CD4-positive, alpha-beta T cell treated with Interleukin-21 for 1 hour (primary cell): ENCODE measurements at regions not wholly inside any gene's neighbourhood (a gene's known extent, or its start where the extent isn't known, plus 50 kb on each side); places are given as distances from the start of the nearest gene placed in this dataset.
A peak's percentile ranks its signal among the peaks of the same experiment; 100 is the strongest.
"Not testable (repeated sequence)": the region's sequence is repeated elsewhere in the genome, so short reads cannot be mapped to it uniquely, and the experiment has no call there.

Experiments used
- DNase-seq: peaks from one replicate; pipeline ENCODE4 v3.0.0-alpha.2; 2020

DNA sequence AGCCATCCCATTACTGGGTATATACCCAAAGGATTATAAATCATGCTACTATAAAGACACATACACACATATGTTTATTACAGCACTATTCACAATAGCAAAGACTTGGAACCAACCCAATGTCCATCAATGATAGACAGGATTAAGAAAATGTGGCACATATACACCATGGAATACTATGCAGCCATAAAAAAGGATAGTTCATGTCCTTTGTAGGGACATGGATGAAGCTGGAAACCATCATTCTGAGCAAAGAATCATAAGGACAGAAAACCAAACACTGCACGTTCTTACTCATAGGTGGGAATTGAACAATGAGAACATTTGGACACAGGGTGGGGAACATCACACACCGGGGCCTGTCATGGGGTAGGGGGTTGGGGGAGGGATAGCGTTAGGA is 60.3 kb upstream of the NMU start:
- not testable (repeated sequence) for DNase-seq

DNA sequence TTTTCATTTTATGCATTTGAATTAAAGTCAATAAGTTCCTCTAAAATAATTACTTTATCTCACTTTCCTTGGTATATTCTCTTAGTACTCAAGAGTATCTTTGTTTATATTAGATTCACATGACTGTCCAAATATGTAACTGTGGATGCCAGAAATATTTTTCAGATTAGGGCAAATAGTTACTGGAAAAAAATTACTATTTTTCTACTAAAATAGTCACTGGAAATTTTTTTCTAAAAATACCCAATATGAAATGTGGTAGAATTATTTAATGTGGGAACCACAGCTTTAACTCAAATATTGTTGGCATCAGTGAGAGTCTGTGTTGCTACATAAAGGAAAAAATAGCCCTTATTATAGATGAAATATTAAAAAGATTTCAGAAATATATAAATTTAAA is 70.4 kb upstream of the NMU start:
- DNase-seq, result no peak

DNA sequence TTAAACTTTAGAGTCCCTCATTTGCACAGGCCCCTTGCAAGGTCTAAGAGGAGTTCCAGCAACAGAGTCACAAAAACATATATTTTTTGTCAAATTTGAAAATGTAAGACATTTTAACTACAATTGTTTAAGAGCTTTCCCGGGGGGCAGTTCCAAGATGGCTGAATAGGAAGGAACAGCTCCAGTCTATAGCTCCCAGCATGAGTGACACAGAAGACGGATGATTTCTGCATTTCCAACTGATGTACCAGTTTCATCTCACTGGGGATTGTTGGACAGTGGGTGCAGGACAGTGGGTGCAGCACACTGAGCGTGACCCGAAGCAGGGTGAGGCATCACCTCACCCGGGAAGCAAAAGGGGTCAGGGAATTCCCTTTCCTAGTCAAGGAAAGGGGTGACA is 71.4 kb upstream of the NMU start:
- DNase-seq, result no peak

DNA sequence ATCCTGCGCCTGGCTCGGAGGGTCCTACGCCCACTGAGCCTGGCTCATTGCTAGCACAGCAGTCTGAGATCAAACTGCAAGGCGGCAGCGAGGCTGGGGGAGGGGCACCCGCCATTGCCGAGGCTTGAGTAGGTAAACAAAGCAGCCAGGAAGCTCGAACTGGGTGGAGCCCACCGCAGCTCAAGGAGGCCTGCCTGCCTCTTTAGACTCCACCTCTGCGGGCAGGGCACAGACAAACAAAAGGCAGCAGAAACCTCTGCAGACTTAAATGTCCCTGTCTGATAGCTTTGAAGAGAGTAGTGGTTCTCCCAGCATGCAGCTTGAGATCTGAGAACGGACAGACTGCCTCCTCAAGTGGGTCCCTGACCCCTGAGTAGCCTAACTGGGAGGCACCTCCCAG is 71.9 kb upstream of the NMU start:
- peak; percentile 1 for DNase-seq

DNA sequence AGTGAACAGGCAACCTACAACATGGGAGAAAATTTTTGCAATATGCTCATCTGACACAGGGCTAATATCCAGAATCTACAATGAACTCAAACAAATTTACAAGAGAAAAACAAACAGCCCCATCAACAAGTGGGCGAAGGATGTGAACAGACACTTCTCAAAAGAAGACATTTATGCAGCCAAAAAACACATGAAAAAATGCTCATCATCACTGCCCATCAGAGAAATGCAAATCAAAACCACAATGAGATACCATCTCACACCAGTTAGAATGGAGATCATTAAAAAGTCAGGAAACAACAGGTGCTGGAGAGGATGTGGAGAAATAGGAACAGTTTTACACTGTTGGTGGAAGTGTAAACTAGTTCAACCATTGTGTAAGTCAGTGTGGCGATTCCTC is 76.7 kb upstream of the NMU start:
- not testable (repeated sequence) for DNase-seq

DNA sequence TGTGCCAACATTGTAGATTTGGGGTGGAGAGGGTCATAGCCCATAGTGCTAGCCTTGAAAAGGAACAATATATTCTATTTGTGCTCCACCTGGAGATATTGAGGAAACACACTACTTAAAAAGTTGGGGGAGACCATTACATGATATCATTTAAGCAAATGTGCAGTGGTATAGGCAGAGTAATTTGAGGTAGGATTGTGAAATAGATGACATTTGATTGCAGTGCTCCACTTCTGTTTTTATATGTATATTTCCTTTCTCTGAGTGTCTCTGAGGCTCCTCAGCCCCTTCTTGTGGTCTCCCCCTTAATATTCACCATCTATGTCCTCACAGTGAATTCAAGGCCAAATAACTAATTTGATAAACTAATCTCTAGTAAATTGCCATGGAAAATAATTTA is 85.6 kb upstream of the NMU start:
- no peak for DNase-seq

DNA sequence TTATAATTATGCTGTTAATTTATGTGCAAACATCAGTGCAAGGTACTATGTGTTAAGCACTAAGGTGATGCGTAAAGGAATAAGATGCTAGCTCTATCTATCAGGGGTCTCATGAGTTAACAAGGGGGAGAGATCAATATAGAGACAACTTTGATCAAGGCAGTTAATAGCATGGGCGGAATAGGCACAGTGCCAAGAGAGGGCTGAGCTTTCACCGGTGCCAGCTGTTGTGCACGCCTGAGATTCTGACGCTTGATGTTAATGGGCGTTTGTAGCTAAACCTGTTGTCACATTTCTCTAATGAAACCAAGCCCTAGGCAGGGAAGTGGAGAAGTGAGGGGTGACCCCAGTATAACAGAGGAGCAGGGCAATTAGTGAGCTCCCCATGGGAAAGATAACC is 86.0 kb upstream of the NMU start:
- DNase-seq, result no peak

DNA sequence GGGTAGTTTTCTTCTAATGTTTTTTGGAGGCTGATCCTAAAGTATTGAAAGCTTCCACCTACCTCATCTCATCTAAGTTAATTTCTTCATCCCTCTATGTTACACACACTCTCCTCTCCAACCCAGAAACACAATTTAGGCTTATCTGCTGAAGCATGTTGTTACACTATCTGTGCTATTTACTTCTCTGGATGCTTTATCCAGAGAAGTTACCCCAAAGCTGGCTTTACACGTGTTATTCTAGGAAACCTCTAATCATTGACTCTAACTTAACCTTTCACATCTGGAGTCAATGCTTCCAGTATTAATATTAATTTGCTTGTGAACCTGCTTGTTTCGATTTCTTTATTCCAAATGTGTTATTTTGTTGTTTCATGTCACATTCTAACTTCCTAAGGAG is 87.3 kb upstream of the NMU start:
- DNase-seq, result no peak

DNA sequence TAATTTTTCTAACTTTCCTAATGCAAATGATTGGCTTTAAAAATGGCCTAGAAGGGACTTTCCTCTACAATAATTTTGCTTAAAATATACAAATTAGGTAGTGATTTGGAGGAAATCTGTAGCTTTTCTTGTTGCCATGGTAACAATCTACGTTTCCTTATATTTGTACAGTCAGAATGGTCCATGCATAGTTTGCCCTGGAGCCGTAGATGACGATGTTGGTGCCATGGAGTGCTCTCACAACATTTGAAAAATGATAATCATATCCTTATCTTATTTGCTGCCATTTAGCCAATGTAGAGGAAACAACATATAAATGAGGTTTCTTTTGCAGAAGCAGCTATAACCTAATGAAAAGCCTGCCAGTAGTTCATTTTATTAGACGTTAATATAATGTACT is 89.0 kb upstream of the NMU start:
- DNase-seq, result no peak

DNA sequence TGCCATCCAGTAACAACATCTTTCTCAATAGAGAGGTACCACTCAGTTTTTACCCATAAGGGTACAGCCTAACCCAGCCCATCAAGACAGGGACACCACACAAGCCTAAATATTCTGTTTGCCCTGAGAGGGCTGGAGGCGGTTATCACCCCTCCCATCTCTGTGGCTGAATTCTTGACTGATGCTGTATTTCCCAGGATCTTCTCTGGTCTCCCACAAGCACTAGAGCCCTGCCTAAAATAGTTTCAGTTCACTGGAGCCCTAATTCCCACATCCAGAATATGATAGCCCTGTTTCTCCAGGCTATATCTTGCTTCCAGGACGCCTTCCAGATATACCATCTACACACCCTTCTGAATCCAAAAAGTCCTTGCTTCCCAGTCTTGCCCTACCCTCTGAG is 91.6 kb upstream of the NMU start:
- DNase-seq, result no peak

DNA sequence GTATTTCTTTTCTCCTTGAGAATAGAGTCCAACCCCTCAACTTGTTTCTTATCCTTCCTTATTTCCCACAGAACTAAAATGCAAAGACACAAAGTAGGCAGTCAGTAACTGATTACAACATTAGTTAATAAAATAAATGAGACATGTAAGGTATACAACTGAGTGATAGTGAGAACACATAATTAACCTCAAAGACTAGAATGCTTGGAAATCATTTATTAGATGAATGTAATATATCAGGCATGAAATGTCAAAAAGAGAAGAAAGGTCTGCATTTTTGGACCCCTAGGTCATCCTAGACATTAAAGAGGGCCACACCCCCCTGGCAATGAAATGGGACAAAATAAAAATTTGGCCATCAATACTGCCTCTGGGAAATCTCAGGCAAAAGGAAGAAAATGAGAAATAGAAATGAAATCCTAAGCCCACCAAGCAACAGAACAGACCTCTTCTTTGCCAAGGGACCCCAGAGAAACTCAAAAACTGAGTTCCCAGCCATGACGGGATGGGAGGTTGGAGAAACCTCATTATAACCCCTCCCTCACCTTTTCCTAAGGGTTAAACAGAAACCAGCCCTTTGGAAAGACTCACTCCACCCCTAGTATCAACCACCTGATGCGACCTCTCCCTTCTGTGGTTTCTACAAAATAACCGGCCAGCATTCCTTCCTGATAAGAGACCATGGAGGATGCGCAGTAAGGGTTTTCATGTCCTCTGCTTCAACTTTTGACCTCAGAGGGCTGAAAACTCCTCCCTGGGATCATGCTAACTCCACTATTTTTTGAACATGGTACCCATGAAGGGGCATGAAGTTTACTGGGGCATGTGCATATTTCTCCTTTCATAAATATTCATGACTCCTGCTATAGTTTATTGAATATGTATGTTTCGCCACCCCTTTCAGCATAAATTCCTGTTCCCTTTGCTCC is 90.0 kb upstream of the EXOC1L start:
- no peak for DNase-seq

DNA sequence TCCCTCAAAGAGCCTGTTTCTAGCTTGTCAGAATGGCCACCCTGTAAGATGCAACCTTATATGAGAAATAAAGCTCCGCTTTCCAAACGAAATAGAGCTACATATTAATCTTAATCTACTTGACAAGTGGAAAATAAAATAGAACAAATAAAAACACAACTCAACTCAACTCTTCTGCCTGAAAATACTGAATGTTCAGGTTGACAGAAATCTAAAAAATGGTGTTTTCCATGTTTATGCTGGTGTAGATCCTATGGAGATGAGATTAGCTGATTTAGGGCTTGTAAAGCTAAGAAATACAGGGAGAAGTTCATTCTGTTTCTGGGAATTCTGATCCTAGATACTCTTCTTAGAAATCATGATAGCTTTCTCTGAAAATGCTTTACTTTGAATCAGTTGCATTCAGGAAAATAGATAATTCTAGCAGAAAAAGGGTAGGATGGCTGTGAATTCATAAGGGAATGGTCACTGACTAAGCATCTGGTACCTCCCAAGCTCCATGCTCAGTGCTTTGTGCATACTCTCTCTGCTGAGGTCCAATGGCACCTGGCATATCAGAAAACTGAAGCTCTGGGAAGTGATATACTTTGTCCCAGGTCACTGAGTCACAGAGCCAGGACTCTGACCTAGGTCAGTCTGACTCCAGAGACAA is 89.2 kb upstream of the EXOC1L start:
- no peak for DNase-seq

DNA sequence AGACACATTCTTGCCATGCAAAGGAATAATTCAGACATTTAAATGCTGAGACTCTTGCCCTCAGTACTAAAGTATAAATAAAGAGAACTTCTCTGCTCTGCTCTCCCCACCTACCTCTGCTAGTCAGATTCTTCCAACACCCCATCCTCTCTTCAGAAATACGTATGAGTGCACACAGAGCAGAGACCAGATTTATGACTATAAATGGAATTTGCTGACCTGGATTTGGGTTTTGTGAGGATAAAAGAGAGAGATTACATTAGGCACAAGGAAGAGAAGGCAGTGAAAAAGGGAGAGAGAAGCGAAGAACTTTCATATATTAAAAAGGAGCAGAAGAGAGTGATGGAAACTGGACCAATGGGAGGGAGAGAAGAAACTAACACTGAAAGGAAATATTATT is 87.6 kb upstream of the EXOC1L start:
- DNase-seq, result no peak

DNA sequence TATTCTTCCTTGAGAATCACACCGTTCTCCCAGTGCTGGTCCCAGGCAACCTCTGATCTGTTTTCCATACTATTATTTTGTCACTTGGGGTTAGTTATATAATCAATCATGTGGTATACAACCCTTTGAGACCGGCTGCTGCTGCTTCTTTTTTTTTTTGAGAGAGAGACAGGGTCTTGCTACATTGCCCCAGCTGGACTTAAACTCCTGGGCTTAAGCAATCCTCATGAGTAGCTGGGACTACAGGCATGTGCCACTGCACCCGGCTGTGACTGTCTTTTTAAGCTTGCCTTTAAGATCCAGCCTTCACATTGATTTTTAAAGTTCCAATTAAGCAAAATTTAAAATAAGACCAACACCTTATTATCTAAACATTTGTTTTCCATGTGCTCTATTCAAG is 86.7 kb upstream of the EXOC1L start:
- no peak for DNase-seq

DNA sequence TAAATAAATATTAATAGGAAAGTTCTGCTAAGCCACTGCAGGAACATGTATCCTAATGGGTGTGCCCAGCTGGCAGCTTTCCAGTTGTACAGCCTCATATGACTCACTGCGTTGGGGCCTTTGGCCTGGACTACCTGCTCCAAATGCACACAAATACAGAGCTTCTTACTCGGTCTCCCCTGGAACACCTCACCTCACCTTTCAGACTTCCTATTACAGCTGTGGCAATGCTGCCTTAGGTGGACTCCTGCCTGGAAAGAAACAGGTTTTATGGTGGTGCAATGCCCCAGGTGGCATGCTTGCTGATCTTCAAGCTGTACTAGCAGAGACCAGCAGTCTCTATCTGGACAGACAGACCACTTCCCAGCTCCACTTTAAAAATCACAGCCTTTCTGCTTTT is 85.7 kb upstream of the EXOC1L start:
- no peak for DNase-seq

DNA sequence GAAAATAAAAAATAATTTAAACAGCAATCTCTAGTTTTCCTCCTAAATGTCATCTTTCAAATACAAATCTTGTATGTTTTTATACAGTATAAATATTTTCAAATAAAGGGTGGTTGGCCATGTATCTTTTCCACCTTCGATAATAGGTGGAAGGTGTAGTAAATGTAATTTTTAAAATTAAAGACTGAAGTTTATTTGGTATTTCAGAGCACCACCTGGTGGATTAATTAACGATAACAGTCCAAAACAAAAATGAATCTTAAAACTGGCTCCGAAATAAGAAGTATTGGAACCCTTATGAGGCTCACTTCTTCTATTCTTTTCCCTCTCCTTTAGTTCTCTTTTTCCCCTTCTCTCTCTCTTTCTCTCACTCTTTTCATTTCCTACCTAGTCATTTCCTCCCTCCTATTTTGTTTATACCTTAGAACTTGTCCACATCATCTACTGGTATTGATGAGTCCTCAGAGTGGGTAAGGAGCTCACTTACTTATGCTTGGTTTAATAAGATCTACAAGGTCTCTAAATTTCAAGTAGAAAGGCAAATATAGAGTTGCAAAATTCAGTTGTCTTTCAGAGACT is 82.9 kb upstream of the EXOC1L start:
- peak; percentile 10 for DNase-seq

DNA sequence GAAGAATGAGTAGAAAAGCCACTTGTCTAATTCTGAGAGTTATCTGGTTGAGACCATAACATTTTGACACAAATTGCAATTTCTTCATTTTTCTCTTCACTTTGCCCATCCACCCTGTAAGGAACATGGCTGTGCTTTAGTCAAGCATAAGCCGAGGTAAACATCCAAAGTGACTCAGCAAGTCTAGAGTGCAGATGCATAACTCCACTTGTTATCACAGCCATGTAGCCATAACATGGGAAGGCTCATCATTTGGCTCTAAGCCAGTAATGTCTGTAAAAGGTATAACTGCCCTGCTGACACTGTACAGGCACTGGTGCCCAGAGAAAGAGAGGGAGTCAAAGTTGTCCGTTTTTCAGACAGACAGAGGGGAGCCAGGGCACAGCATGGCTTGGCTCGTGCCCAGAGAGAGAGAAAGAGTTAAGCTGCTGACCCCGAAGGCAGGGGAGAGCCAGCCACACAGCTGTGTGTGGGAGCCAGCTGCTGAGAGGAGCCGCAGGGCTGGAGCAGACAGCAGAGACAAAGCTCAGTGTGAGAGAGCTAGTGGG is 76.9 kb upstream of the EXOC1L start:
- no peak for DNase-seq

DNA sequence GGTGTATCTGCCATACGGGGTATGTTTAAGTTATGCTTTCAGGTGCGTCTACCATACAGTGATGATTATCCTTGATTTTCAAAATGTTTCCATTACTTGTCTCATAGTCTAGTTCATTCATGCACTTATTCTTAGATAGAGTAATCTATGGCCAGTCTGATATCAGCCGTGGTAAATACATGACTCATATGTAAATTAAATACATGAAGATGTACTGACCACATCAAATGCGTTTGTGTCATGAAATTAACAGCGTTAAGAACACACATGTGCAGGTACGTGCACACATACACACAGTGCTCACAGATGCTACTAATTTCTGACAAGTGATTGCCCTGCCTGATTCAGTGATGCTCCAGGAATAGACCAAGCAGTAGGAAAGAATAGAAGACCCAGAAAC is 75.2 kb upstream of the EXOC1L start:
- DNase-seq, result no peak

DNA sequence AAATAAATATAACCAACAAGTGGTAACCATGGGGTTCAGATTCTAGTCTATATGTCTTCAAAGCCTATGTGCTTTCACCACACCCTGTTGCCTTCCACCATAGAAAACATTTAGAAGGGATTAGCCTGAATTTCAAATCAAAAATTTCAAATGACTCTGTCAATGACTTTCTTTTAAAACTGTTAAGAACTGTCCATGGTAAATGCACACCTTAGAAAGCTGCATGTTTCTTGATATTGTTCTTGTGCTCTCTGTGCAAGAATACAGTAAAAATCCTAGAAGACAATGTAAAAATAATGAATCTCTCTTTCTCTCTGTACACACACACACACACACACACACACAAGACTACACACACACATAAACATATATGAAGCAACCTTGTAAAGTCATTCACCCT is 74.6 kb upstream of the EXOC1L start:
- DNase-seq, result no peak

DNA sequence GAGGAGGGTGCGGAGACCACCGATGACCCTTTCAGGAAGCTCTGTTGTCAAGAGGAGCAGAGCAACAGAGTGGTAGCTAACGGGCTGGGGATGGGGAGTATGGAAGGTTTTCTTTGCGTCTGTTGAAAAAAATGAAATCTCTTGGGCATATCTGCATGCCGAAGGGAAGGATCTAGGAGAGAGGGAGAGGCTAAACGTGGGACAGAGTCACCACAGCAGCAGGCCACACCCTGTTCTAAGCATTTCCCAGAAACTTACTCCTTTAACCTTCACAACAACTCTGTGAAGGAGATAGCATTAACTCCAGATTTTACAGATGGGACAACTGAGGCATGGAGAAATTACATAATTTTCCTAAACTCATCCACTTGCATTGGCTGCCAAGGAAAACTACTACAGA is 71.8 kb upstream of the EXOC1L start:
- no peak for DNase-seq

DNA sequence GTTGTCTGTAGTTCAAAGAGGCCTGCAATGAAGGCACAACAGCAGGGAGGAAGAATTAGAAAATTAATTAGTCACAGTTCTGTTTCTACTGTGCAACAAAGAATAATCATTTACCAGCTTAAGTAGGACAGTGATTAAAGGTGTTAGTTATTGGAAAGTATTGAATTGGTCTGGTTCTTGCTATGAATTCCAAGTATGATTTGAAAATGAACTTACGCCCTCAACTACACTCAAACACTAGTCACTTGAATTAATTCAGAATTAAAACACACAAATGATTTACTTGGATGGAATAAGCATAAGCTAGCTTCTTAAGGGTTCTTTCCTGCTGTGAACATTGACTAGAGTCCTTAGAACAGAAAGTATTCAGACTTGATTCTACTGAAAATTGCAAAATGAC is 69.9 kb upstream of the EXOC1L start:
- no peak for DNase-seq

DNA sequence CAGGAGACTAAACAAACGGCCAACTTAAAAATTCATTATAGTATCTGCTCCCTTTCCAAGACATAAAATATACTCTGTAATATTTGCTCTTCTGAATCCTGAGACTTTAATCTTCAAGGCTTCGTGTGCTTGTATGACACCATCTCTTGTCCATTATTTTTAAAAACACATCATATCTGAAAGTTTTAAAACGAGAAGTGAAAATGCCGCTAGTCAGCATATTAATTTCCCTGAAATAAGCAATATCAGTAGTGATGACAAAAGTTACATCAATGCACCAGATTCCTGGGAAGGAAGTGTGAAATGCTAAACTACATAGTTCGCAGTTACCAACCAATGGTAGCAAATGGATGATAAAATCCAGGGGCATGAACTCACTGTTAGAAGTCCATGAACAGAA is 66.8 kb upstream of the EXOC1L start:
- DNase-seq, result no peak

DNA sequence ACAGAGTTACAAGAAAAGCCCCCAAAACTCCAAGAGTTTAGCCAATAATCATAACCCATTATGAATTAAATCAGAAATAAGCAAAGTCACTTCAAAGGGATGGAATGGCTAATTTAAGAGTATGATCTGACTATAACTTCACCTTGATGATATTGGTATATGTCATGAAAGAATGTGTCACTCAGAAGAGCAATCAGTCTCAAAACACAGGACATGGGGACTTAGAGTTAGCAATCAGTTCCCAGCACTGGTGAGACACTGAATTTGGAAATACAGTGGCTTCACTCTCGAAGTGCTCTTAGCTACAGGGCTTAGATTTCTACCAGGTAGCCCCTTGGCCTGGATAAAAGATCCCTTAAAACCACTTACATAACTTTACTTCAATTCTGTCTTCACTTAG is 65.7 kb upstream of the EXOC1L start:
- no peak for DNase-seq

DNA sequence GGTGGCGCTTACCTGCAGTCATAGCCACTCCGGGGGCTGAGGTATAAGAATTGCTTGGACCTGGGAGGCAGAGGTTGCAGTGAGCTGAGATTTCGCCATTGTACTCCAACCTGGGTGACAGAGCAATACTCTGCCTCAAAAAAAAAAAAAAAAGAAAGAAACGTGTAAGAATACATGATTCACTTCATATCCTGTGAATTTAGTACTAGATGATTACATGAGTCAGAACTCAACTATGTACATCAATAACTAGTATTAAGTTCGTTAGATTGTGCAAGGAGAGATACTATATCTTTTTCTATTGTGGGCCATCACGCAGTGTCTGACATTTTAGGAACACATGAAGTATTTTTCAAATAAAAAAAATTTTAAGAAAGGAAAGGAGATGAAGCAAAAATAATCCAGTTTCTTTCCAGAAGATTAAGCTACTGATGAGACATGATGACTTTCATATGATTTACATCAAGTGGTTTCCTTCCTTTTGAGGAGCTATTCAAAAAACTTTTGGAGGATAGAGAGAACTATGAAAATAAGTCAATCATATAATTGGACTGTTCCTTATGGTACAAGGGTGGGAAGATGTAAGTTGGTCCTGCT is 64.7 kb upstream of the EXOC1L start:
- no peak for DNase-seq
